ENCODE measurements at regions not wholly inside any gene's neighbourhood (a gene's known extent, or its start where the extent isn't known, plus 50 kb on each side); places are given as distances from the start of the nearest gene placed in this dataset.

- no peak for TF ChIP-seq SP1 (IDR thresholded peaks at IDR 0.05; ENCODE audit: low read depth)
- no peak for TF ChIP-seq TCF7L2 (IDR thresholded peaks at IDR 0.05; ENCODE audit: borderline replicate concordance, extremely low read depth, insufficient read depth, insufficient read length)
- no peak for TF ChIP-seq CTCF (IDR thresholded peaks at IDR 0.05 in 2 of 3, conservative IDR thresholded peaks at IDR 0.05 in 1 of 3; ENCODE audit: borderline replicate concordance in 1 of 3, insufficient read depth in 1 of 3, low read depth in 2 of 3, low read length in 2 of 3)
These were observed 687.9 kb upstream of the AADAT start for GRCh38 chr4:170777663-170778062.
